ENCODE measurements at regions not wholly inside any gene's neighbourhood (a gene's known extent, or its start where the extent isn't known, plus 50 kb on each side); places are given as distances from the start of the nearest gene placed in this dataset.

- TF ChIP-seq CTCF (IDR thresholded peaks at IDR 0.05) (no peak), POLR2A (IDR thresholded peaks at IDR 0.05) (no peak)
Observed at GRCh38 chr1:98055457-98055856, 134.6 kb upstream of the DPYD start.
